AG04449 (cell line): ENCODE measurements at regions not wholly inside any gene's neighbourhood (a gene's known extent, or its start where the extent isn't known, plus 50 kb on each side); places are given as distances from the start of the nearest gene placed in this dataset.
"Not testable (repeated sequence)": the region's sequence is repeated elsewhere in the genome, so short reads cannot be mapped to it uniquely, and the experiment has no call there.

Source experiments
- CTCF ChIA-PET: fragments of 350-600 bp; formaldehyde crosslinking; extraction: SDS; loops from one replicate; lab custom pipeline; 2021; ENCODE audit warnings: antibody characterized with exemption; lab: Yijun Ruan, JAX
- POLR2A ChIA-PET: fragments of 400-600, 350-600 bp; formaldehyde crosslinking; extraction: SDS; loops from one replicate; lab custom pipeline; 2020; ENCODE audit warnings: antibody characterized with exemption, inconsistent platforms; lab: Yijun Ruan, JAX
- DNase-seq: peaks from one replicate; pipeline ENCODE4 v3.0.0-alpha.2; 2010; ENCODE audit warnings: low read depth, low spot score
- H3K4me3 ChIP-seq: 2 replicates; pipeline ENCODE4 v1.5.1; 2011; ENCODE audit warnings: low read depth, mild to moderate bottlenecking, control low read depth, low read length
- CTCF ChIP-seq: IDR thresholded peaks from one replicate; pipeline ENCODE4 v1.5.1; 2011; ENCODE audit warnings: mild to moderate bottlenecking, moderate library complexity, low read length, control low read depth, inconsistent platforms; ENCODE audit not compliant: insufficient read depth; ENCODE audit errors: missing control alignments

GRCh38 chr5:12659686-12660085, 755.4 kb upstream of the CTNND2 start:
- DNase-seq, result no peak
- no peak for TF ChIP-seq CTCF
- H3K4me3 ChIP-seq, result no peak overlapping the region
- CTCF ChIA-PET, result no interaction called here
- POLR2A ChIA-PET, result no interaction called here

GRCh38 chr5:12658871-12659446, 754.7 kb upstream of the CTNND2 start:
- ChIA-PET CTCF (no interaction called here), POLR2A (no interaction called here)
- DNase-seq, result no peak
- no peak for TF ChIP-seq CTCF
- no peak overlapping the region for H3K4me3 ChIP-seq

GRCh38 chr5:12657914-12658474, 753.7 kb upstream of the CTNND2 start:
- POLR2A ChIA-PET, H3K4me3 ChIP-seq, DNase-seq, CTCF ChIA-PET: not testable (repeated sequence)

GRCh38 chr5:12655675-12656074, 751.4 kb upstream of the CTNND2 start:
- TF ChIP-seq CTCF, result no peak
- no peak for DNase-seq
- CTCF ChIA-PET, result no interaction called here
- no peak overlapping the region for H3K4me3 ChIP-seq
- POLR2A ChIA-PET, result no interaction called here

- no peak for DNase-seq
- ChIA-PET POLR2A (no interaction called here), CTCF (no interaction called here)
- H3K4me3 ChIP-seq, result no peak overlapping the region
- TF ChIP-seq CTCF, result no peak
Measured at GRCh38 chr5:12652201-12652600, 748.0 kb upstream of the CTNND2 start.

- POLR2A ChIA-PET, result no interaction called here
- CTCF ChIA-PET, result no interaction called here
- DNase-seq, result no peak
- no peak for TF ChIP-seq CTCF
- no peak overlapping the region for H3K4me3 ChIP-seq
Measured at GRCh38 chr5:12648558-12648957, 744.3 kb upstream of the CTNND2 start.

- POLR2A ChIA-PET, result no interaction called here
Measured at GRCh38 chr5:12647613-12648012, 743.4 kb upstream of the CTNND2 start.

More at GRCh38 chr5:12647613-12648012, 743.4 kb upstream of the CTNND2 start:
- DNase-seq, result no peak
- CTCF ChIA-PET, result no interaction called here
- no peak overlapping the region for H3K4me3 ChIP-seq
- no peak for TF ChIP-seq CTCF
